ENCODE measurements at regions not wholly inside any gene's neighbourhood (a gene's known extent, or its start where the extent isn't known, plus 50 kb on each side); places are given as distances from the start of the nearest gene placed in this dataset.

- TF ChIP-seq CTCF (IDR thresholded peaks at IDR 0.05; ENCODE audit: low read depth, low read length) (no peak), EZH2phosphoT487 (IDR thresholded peaks at IDR 0.05; ENCODE audit: low read depth) (no peak)
Measured at GRCh38 chrX:122246937-122247336, 937.1 kb upstream of the GRIA3 start.
